ENCODE measurements at regions not wholly inside any gene's neighbourhood (a gene's known extent, or its start where the extent isn't known, plus 50 kb on each side); places are given as distances from the start of the nearest gene placed in this dataset.
"Not testable (repeated sequence)": the region's sequence is repeated elsewhere in the genome, so short reads cannot be mapped to it uniquely, and the experiment has no call there.

DNA sequence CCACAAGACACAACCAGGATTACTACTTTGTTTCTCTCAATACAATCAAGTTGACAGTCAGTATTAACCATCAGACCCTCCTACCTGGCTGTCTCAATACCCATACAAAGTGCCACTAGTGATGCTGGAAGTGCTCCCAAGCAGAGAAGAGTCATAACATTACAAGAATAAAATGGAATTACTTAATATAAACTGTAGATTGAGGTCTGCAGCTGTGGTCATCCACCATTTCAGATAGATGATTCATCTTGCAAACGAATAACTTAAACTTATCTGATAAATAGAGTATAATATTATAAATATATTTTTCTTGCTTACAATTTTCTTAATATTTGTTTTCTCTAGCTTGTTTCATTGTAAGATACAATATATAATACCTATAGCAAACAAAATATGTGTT is 1034.2 kb upstream of the PCDH10 start:
- Histone ChIP-seq H3K36me3 (no peaks in the 10 kb centered on the region), H3K27me3 (ENCODE audit: insufficient read depth, low read depth, severe bottlenecking) (no peaks in the 10 kb centered on the region), H3K9me3 (ENCODE audit: severe bottlenecking) (no peaks in the 10 kb centered on the region), H3K4me3 (ENCODE audit: low read depth, low read length) (no peak overlapping the region), H3K27ac (no peak overlapping the region)
- DNase-seq: no peak
- TF ChIP-seq, protein P1, sequence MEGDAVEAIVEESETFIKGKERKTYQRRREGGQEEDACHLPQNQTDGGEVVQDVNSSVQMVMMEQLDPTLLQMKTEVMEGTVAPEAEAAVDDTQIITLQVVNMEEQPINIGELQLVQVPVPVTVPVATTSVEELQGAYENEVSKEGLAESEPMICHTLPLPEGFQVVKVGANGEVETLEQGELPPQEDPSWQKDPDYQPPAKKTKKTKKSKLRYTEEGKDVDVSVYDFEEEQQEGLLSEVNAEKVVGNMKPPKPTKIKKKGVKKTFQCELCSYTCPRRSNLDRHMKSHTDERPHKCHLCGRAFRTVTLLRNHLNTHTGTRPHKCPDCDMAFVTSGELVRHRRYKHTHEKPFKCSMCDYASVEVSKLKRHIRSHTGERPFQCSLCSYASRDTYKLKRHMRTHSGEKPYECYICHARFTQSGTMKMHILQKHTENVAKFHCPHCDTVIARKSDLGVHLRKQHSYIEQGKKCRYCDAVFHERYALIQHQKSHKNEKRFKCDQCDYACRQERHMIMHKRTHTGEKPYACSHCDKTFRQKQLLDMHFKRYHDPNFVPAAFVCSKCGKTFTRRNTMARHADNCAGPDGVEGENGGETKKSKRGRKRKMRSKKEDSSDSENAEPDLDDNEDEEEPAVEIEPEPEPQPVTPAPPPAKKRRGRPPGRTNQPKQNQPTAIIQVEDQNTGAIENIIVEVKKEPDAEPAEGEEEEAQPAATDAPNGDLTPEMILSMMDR (IDR thresholded peaks at IDR 0.05; ENCODE audit: low read depth, low read length): no peak

DNA sequence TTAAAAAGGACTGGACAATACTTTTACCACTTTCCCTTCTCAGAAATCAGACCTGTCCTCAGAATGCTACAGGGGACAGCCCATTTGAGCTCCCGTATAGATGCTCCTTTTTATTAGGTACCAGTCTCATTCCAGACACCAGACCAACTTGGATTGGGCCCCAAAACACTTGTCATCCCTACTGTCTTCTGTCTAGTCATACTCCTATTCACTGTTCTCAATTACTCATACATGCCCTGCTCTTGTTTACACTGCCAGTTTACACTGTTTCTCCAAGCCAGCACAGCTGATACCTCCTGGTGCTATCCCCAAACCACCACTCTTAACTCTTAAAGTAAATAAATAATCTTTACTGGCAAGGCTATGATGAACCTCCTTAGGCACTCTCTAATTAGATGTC is 1026.4 kb upstream of the PCDH10 start:
- not testable (repeated sequence) for H3K27me3 ChIP-seq (ENCODE audit: insufficient read depth, low read depth, severe bottlenecking); H3K4me3 ChIP-seq (ENCODE audit: low read depth, low read length); H3K9me3 ChIP-seq (ENCODE audit: severe bottlenecking); H3K36me3 ChIP-seq; H3K27ac ChIP-seq; DNase-seq

DNA sequence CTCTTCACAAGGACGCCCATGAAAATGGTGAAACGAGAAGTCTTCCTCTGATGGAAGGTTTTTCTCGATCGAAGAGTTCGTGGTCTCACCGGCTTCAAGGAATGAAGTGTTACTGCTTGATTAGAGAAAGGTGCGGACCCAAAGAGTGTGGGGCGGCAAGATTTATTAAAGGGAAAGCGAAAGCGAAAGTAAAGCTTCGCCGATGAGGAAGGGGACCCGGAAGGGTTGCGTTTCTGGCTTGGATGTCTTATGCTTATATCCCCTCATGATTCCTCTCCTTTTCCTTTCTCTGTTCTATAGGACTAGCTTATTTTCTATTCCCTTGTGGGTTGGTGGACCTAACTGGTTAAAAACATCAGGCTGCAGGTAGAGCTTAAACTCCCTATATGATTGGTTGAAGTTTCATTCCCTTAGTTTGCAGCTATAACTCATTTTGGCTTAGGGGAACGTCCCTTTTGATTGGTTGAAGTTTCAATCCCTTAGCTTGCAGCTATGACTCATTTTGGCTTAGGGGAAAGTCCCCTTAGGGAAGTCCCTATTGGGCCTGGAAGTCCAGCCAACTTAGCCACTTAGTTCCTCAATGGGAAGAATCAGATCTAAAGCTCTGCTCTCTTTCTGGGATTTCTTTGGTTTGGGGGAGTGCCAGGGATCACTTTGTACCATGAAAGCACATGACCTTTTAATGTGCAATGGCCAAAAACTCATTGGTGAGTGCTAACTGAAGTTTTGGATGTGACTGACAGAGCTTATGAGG is 1025.0 kb upstream of the PCDH10 start:
- Histone ChIP-seq H3K4me3 (ENCODE audit: low read depth, low read length) (no peak overlapping the region), H3K27ac (no peak overlapping the region), H3K36me3 (no peaks in the 10 kb centered on the region)

DNA sequence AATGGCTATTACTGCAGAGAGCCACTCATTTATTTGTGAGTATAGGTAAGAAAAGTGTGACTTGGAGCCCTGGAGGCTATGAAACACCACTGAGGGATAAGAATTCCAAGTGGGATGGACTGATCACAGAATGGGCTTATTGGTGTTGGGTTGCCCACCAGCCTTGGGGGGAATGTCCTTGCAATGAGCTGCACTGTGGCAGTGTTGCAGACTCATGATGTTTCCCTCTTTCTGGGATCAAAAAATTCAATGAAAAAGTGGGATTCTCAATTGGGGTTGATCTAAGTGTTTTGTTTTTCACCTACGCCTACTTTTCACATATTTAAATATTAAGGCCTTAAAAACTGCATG is 1024.5 kb upstream of the PCDH10 start:
- no peak overlapping the region for H3K27ac ChIP-seq
- no peaks in the 10 kb centered on the region for H3K27me3 ChIP-seq (ENCODE audit: insufficient read depth, low read depth, severe bottlenecking)
- TF ChIP-seq, protein P1 (IDR thresholded peaks at IDR 0.05; ENCODE audit: low read depth, low read length): no peak
- H3K9me3 ChIP-seq (ENCODE audit: severe bottlenecking): no peaks in the 10 kb centered on the region
- DNase-seq: no peak
- H3K4me3 ChIP-seq (ENCODE audit: low read depth, low read length): no peak overlapping the region
- H3K36me3 ChIP-seq: no peaks in the 10 kb centered on the region

More for the DNA sequence above, 1025.0 kb upstream of the PCDH10 start:
- TF ChIP-seq, protein P1 (IDR thresholded peaks at IDR 0.05; ENCODE audit: low read depth, low read length): no peak
- Histone ChIP-seq H3K27me3 (ENCODE audit: insufficient read depth, low read depth, severe bottlenecking) (no peaks in the 10 kb centered on the region), H3K9me3 (ENCODE audit: severe bottlenecking) (no peaks in the 10 kb centered on the region)
- DNase-seq: no peak

DNA sequence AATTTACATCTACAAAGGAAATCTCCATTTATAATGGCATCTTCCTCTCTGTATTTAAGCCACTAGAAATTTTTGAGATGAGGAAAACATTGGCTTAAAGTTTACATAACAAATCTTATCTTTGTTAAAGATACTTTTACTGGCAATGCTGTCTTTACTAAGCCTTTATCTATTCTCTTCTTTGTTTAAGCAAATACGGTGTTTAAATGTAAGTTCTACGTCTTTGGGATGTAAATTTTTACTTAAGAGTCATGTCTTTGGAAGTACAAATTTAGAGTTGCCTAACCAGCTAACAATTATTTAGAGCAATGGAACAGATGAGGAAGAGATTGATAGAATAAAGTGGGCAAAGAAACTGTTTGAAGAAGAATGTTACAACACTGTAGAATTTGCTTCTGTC is 1024.0 kb upstream of the PCDH10 start:
- DNase-seq: no peak
- no peaks in the 10 kb centered on the region for H3K27me3 ChIP-seq (ENCODE audit: insufficient read depth, low read depth, severe bottlenecking)
- H3K36me3 ChIP-seq: no peaks in the 10 kb centered on the region
- H3K9me3 ChIP-seq (ENCODE audit: severe bottlenecking): no peaks in the 10 kb centered on the region
- H3K4me3 ChIP-seq (ENCODE audit: low read depth, low read length): no peak overlapping the region
- H3K27ac ChIP-seq: no peak overlapping the region
- TF ChIP-seq, protein P1 (IDR thresholded peaks at IDR 0.05; ENCODE audit: low read depth, low read length): no peak

DNA sequence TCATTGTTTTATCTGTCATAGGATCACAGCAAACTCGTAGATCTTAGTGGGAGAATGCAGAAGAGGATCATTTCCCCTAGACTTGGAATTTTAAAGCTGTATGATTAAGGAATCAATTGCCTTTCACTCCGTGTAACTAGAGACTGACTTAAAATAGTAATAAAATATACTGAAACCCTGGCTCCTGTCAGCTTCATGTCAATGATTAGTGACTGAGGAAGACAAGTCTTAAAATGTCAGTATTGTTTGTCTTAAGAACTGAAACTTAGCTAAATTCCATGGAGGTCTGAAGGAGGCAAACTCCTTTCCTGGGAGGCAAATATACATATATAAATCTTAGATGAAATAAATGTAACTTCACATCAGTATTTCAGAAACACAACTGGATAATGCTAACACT is 1016.7 kb upstream of the PCDH10 start:
- DNase-seq: no peak
- TF ChIP-seq, protein P1 (IDR thresholded peaks at IDR 0.05; ENCODE audit: low read depth, low read length): no peak
- Histone ChIP-seq H3K27ac (no peak overlapping the region), H3K4me3 (ENCODE audit: low read depth, low read length) (no peak overlapping the region), H3K36me3 (no peaks in the 10 kb centered on the region), H3K27me3 (ENCODE audit: insufficient read depth, low read depth, severe bottlenecking) (no peaks in the 10 kb centered on the region), H3K9me3 (ENCODE audit: severe bottlenecking) (no peaks in the 10 kb centered on the region)

Measured in WERI-Rb-1 (cell line).